ENCODE measurements at regions not wholly inside any gene's neighbourhood (a gene's known extent, or its start where the extent isn't known, plus 50 kb on each side); places are given as distances from the start of the nearest gene placed in this dataset.

DNA sequence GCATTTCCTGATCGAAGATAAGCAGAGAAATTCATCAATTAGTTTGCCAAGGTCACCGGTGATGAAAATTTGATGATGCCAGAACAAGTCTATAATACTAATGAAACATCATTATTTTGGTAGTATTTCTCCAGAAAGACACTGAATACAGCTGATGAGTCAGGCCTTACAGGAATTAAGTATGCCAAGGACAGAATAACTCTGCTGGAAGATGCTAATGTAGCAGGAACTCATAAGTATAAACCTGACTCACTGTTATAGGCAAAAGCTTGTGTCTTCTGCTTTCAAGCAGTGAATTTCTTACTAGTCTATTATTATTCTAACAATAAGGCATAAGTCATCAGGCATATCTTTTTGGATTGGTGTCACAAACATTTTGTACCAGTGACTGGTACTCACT is 1825.1 kb upstream of the IGFBP7 start:
- DNase-seq, result no peak

DNA sequence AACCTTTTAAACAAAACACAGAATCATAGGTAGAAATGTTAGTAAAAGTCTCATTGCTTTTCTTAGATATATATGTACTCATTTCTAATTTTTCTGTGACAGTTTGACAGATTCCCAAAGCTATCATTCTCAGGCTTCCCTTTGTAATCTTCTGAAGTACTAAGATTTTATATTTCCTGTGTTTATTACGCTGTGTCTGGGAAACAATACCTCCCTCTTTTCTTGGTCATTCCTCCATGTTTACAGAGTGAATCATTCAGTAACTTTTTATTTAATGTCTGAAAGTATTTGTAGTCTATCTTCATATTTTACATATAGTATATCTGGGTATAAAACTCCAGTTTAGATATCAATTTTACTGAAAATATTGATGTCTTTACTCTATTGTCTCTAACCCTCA is 1826.3 kb upstream of the IGFBP7 start:
- no peak for DNase-seq

GRCh38 chr4:58940167-58940566 is 1830.0 kb upstream of the IGFBP7 start:
- no peak for DNase-seq

- DNase-seq, result no peak
Observed at GRCh38 chr4:58941286-58941685, 1831.1 kb upstream of the IGFBP7 start.

- DNase-seq, result no peak
Observed at GRCh38 chr4:58953575-58953974, 1843.4 kb upstream of the IGFBP7 start.

GRCh38 chr4:58957711-58958110 is 1847.5 kb upstream of the IGFBP7 start:
- peak; percentile 1 for DNase-seq

GRCh38 chr4:58961283-58961682 is 1851.1 kb upstream of the IGFBP7 start:
- no peak for DNase-seq

DNA sequence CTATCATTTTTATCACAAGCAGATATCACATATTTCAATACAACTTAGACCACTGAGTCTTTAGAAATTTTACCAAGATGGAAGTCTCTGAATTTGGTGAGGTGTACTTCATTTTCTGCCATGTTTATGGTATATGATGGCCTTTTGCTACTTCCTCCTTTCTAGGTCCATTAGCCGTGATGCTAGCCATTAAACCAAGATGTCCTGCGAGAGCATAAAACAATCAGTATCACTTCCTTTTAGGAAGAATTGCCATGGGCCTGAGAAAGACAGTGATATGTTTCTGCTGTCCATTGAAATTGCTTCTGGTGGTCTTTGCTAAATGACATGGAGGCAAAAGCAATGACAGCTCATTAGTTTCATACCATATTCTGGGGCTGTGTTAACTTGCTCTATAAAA is 1851.7 kb upstream of the IGFBP7 start:
- DNase-seq, result no peak

DNA sequence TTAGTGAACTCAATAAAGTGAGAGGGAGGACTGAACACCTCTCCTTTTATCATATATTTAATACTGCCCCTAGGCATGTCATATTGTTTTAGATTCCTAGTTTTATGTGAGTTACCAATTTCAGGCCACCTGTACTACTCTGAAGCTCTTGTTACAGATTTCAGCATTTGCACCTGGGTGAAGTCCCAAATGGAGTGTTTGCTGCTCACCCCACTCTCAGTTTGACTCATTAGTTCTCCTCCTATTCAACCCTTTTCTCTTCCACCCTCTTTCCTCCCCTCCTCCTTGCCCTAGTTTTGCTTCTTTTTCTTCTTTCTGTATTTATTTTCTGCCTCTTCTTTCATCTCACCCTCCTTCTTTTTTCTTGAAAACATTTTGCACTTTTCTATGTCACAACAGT is 1852.2 kb upstream of the IGFBP7 start:
- no peak for DNase-seq

DNA sequence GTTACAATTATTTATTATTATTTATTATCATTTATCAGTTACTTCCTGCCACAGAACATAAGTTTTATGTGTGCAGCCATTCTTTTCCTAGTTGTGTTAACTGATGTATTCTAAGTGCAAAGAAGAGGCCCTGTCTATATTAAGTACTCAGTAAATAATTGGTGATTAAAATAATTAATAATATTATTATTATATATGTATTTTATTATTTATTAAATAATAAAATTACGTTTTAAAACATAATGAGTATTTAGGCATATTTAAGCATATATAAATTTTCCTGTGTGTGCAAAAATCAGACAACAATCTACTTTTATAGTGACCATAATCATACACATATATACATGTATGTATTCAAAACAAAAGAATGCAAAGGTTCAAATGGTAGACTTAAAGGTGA is 1871.6 kb upstream of the IGFBP7 start:
- no peak for DNase-seq

- peak; percentile 15 for DNase-seq
Observed at GRCh38 chr4:58983887-58984286, 1873.7 kb upstream of the IGFBP7 start.

DNA sequence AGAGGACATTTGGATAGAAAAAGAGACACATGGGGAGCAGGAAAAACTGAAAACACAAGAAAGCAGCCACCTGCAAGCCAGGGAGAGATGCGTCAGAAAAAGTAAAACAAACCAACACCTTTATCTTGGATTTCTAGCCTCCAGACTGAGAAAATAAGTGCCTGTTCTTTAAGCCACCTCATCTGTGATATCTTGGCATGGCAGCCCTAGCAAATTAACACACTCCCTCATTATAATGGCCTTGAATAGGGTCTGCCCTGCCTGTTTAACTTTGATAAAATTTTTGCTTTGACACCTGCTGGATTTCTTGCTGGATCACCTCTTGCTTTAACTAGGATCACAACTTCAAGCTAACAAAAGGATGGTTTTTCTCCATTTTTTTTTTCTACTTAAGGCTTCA is 1892.0 kb upstream of the IGFBP7 start:
- DNase-seq, result no peak

DNA sequence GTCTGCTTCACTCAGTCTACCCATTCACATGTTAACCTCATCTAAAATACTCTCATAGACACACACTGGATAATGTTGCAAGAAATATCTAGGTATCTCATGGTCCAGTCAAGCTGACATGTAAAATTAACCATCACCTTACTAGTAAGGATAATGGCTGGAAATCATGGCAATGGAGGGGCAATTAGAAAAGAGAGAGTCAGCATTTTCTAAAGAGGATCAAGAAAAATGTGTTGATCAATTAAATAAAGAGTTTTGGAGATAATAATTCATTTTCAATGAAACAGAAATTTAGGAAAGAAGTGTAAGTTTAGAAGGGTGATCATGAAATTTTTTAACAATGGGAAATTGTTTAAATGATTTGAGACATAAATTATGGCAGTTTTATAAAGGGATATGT is 1914.1 kb upstream of the IGFBP7 start:
- no peak for DNase-seq

GRCh38 chr4:59037812-59038211 is 1927.6 kb upstream of the IGFBP7 start:
- no peak for DNase-seq

- DNase-seq, result no peak
Observed at GRCh38 chr4:59039046-59039445, 1928.9 kb upstream of the IGFBP7 start.

DNA sequence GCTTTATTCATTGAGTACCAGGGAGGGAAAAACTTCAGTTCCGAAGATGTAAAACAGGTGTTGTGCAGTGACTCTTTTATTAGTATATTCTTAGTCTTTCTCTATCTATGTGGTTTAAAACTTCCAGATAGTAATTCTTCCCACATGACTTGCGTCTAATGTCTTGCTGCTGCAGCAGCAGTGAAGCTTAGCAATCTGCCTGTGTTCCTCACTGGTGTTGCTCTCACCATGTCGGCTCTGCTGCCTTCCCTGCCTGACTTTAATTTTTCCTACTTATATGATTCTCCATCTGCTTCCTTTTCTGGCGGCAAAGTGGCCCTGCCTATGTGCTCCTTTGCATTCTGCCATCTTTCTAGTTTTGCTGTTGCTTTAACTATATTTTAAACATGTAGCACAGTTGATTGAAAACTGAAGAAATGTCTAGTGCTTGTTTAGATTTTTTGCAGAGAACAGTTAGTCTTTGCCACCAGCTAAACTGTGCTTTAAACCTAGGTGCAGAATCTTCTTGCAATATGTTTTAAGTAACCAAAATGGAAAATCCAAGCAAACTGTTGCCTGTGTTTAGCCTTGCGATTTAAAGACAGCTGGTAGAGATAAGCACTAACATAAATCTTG is 1934.2 kb upstream of the IGFBP7 start:
- DNase-seq, result no peak

DNA sequence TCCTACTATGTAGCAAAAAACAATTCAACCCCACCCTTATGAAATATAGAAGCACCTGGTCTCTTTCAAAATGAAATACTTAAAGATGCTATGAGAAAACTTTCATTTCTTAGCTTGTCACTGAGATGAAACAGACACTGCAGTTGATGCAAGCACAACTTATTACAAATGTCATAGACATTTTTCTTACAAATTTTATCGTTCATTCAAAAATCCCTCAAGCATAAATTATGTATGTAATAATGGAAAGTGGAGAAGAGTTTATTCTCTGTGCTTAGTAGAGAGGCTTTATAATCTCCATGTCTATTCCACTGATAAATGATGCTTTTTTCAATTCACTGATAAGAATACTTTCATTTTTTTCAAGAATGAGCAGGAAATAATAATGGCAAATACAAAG is 1943.9 kb upstream of the IGFBP7 start:
- DNase-seq, result no peak

DNA sequence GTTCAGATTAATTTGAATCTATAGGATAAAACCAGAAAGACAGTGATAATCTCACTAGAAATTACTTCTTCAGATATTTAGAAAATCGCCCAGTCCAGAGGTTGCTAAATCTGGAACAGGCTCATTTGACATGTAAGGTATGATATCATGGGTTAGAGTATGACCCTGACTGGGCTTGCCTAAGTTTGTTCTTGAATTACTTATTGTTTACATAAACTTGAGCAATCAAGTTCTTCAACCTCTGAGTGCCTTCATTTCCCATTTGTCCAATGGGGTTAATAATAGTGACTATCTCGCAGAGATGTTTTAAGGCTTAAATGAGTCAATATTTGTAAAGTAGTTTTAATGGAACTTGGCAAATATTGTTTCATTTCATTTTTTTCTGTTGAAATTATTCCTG is 1947.6 kb upstream of the IGFBP7 start:
- no peak for DNase-seq

DNA sequence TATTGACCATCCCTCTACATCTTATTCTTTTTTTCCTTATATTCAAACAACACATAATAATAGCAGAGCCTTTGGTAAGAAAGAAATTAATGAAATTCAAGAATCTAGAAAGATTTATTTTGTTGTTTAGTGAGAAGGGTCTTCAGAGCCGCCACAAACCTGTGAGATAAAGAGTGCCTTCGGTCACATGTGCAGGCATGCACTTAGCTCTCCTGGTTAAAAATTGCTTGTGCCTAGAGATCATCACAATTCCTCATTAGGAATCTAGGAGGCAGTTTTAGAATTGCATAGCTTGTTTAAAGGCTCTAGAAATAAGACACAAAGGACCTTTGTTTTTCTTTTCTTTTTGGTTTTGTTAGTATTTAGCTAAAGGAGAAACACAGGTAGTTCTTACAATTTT is 1948.4 kb upstream of the IGFBP7 start:
- no peak for DNase-seq

DNA sequence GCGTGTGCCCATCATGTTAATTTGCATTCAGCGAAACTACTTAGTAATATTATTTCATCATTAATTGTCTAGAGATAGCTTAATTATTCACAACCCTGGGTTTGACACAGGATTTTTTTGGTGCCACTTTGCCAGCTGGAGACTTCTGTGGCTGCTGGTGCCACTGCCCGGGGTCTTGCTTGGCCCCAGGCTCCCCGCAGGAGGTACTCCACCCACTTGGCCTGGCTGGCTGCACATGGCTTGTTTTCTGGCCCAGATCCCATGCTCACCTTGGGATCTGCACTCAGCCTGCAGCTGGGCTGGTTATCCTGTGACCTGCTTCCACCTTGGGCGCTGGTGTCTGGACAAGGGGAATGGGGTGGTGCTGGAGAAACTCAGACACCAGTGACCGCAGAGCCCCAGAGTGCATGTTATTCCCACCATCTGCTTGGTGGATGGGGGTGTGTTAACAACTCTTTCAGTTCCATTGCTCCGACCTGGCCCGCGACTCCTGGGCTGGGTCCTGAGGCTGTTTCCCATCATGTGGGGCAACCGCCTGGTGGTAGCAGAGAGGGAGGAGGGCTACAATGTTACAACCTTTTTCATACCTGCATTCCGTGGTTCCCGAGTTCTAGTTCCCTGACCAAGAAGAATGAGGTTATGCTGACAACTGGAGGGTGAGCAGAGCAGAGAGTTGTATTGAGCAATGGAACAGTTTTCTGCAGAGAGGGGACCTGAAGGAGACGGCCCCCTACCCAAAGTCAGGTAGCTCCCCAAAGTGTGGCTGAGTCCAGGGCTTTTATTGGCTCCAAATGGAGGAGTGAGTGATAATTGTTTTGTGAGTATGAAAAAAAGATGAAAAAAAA is 1950.0 kb upstream of the IGFBP7 start:
- DNase-seq, result no peak

DNA sequence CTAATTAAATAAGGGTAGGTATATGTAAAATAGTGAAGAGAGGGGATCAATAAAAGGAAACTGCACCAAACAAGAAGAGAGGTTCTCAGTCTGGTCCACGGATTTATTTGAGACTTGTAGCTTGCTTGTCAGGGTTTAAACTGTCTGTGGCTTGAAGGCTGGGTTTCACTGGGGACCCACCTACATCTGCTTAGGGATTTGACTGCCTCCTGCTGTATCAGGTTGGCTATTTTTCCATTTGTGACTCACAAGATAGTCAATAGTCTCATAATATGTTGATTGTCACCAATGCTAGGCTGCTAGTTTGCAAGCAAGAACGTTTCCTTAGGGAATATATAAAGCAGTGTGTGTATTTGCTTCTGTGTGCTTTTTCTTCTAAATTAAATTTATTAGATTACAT is 1950.7 kb upstream of the IGFBP7 start:
- DNase-seq, result no peak

DNA sequence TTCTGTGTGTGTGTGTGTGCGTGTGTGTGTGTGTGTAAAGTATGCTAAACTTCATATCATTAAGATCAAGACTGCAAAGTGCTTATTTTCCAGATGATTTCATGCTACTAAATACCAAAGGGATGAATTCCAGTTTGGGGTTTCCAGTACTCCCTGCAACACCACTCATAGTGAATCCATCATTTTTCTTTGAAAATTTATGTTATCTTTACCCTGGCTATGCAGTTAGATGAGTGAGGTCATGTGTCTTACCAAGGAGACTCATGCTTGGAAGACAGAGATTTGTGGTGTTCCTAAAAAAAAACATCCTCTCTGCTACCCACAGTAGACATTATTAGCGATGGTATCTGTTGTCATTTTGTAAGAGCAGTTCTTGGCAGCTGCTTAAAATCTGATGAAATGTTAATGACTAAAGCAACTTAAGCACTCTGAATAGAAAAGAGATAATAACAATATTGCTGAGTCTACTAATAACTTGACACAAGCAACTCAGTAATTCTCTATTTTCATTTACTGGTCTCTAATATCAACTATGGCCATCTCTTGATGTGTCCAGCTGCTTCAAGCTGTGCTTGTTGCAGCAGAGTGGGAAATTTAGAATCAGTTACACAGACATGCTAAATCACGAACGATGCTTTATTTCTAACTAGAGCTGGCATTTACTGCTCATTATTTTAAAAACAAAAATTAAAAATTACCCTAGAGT is 1953.0 kb upstream of the IGFBP7 start:
- DNase-seq, result no peak

DNA sequence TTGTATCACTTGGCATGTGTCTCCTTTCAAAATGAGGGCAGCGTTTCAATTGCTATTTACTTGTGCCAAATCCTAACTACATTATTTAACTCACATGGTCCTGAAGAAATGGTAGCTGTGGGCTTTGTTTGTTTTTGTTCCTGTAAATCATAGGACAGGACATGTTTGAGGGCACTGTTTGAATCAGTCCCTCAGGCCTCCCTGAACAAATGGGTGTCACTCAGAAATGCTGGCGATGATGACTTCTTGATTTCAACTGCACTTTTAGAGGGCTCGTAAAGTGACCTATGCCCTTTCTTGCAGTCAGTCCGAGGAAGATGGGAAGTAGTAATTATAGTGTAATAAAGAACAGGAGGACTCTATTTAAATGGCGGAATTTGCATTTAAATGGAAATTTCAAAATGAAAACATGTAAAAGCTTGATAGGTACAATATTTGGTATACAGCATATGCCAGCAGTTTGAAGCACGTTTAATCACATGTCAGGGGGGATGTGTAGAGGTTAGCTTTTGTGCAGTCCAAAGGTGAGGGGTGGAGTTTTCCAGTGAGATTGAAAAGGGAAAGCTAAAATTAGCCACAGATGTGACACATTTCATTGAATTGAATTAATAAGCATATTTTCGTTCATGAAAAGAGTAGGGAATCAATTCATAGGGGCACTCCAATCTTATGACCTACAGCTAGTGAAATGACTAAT is 1958.7 kb upstream of the IGFBP7 start:
- DNase-seq, result no peak

DNA sequence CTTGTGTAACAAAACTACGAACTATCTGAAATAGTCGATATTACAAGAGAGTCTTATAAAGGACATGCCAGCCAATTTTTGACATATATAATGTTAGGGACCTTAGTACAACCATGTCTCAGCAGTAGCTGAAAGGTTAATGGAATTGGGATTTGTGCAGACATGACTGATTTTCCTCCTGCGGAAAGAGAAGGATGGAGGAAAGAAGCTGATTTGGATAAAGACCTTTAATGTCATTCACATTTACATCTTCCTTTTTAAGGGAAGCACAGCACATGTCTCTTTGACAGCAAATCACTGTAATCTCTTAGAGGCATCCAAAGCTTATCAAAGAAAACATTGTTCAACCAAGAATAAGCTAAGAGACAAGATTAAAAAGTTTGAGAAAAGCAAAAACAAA is 1976.2 kb upstream of the IGFBP7 start:
- no peak for DNase-seq
